GM12873 (cell line): ENCODE measurements at regions not wholly inside any gene's neighbourhood (a gene's known extent, or its start where the extent isn't known, plus 50 kb on each side); places are given as distances from the start of the nearest gene placed in this dataset.

Experiments used
- CTCF ChIP-seq: IDR thresholded peaks from 2 replicates; pipeline ENCODE4 v1.5.1; 2012; ENCODE audit warnings: low read depth, mild to moderate bottlenecking, moderate library complexity, low read length, control low read depth; ENCODE audit not compliant: insufficient read depth; ENCODE audit errors: missing control alignments

- TF ChIP-seq CTCF = no peak
Observed at GRCh38 chrX:34406580-34406979, 250.5 kb downstream of the TMEM47 start.

GRCh38 chrX:34404386-34405070 lies 252.6 kb downstream of the TMEM47 start:
- TF ChIP-seq CTCF = no peak

- TF ChIP-seq CTCF = no peak
Observed at GRCh38 chrX:34401411-34401810, 255.7 kb downstream of the TMEM47 start.

- no peak for TF ChIP-seq CTCF
Observed at GRCh38 chrX:34382416-34382815, 250.3 kb upstream of the FAM47A start.

GRCh38 chrX:34381241-34381640 lies 249.1 kb upstream of the FAM47A start:
- no peak for TF ChIP-seq CTCF

- no peak for TF ChIP-seq CTCF
Observed at GRCh38 chrX:34379891-34380290, 247.8 kb upstream of the FAM47A start.

GRCh38 chrX:34377645-34378044 lies 245.5 kb upstream of the FAM47A start:
- TF ChIP-seq CTCF = no peak
